ENCODE measurements at regions not wholly inside any gene's neighbourhood (a gene's known extent, or its start where the extent isn't known, plus 50 kb on each side); places are given as distances from the start of the nearest gene placed in this dataset.

GRCh38 chr9:108776920-108777639 is 78.7 kb downstream of the ACTL7B start:
- H3K79me2 ChIP-seq (ENCODE audit: insufficient read depth, low read length) = no peaks in the 10 kb centered on the region

More at GRCh38 chr9:108776920-108777639, 78.7 kb downstream of the ACTL7B start:
- no peak overlapping the region for H2BK20ac ChIP-seq (ENCODE audit: low read depth, low read length, poor library complexity, severe bottlenecking)
- no peak overlapping the region for H3K14ac ChIP-seq (ENCODE audit: insufficient read depth, low read length)
- H4K20me1 ChIP-seq (ENCODE audit: control insufficient read depth, insufficient read depth, insufficient read length) = no peaks in the 10 kb centered on the region
- Mint-ChIP-seq H3K27ac (no peak overlapping the region; a peak in 1 of 7 replicates), H3K4me1 (peaks cover 30 to 37% of the 10 kb centered on the region in 2 experiments), H3K9me3 (no peaks in the 10 kb centered on the region; a peak in 1 of 5 replicates), H3K4me3 (no peak overlapping the region), H3K27me3 (ENCODE audit: low read depth) (peaks cover 21% of the 10 kb centered on the region), H3K36me3 (ENCODE audit: insufficient read depth in 1 of 3, low read depth in 3 of 3) (no peaks in the 10 kb centered on the region)
- no peak overlapping the region for H3T11ph ChIP-seq (ENCODE audit: low read length)
- H4K91ac ChIP-seq (ENCODE audit: insufficient read length, low read depth, low read length) = no peak overlapping the region
- H3K4me1 ChIP-seq (ENCODE audit: insufficient read depth, low read length) = no peaks in the 10 kb centered on the region
- H3K4me2 ChIP-seq (ENCODE audit: insufficient read depth, insufficient read length, low read length) = no peak overlapping the region
- H2BK5ac ChIP-seq (ENCODE audit: insufficient read length, low read length) = no peak overlapping the region
- no peak overlapping the region for H3K4ac ChIP-seq (ENCODE audit: low read depth, low read length)
- no peaks in the 10 kb centered on the region for H3K9me3 ChIP-seq (ENCODE audit: control insufficient read depth, low read depth, low read length)
- no peak overlapping the region for H2BK12ac ChIP-seq (ENCODE audit: insufficient read length, low read depth, low read length)
- no peaks in the 10 kb centered on the region for H3K79me1 ChIP-seq (ENCODE audit: insufficient read depth, low read depth, low read length, poor library complexity, severe bottlenecking)
- H3K27me3 ChIP-seq (ENCODE audit: insufficient read depth, low read length) = no peaks in the 10 kb centered on the region
- no peak overlapping the region for H4K5ac ChIP-seq (ENCODE audit: insufficient read length, low read depth, low read length)
- no peak overlapping the region for H2AFZ ChIP-seq (ENCODE audit: low read length)
- no peak overlapping the region for H4K8ac ChIP-seq (replicated peaks; ENCODE audit: insufficient read length, low read depth, low read length)
- H2AK5ac ChIP-seq (ENCODE audit: insufficient read length, low read length) = no peak overlapping the region
- H3K27ac ChIP-seq (ENCODE audit: insufficient read length, low read depth, low read length) = no peak overlapping the region
- H3K23me2 ChIP-seq (ENCODE audit: insufficient read length, low read depth, low read length, poor library complexity, severe bottlenecking) = no peaks in the 10 kb centered on the region
- H2BK120ac ChIP-seq (ENCODE audit: low read depth, low read length, poor library complexity, severe bottlenecking) = no peak overlapping the region
- no CpG with 5 or more reads among the region's 4 CpGs for WGBS (ENCODE audit: extremely low coverage, insufficient read length, low lambda C conversion rate)
- no peak overlapping the region for H3K18ac ChIP-seq (ENCODE audit: insufficient read length, low read depth, low read length)
- no peak for DNase-seq
- no peak overlapping the region for H3K23ac ChIP-seq (ENCODE audit: insufficient read length, low read depth, low read length)
- H2BK15ac ChIP-seq (ENCODE audit: low read depth, low read length) = no peak overlapping the region
- no peak overlapping the region for H3K56ac ChIP-seq (ENCODE audit: insufficient read length, low read depth, low read length)
- TF ChIP-seq CTCF (conservative IDR thresholded peaks at IDR 0.05) = peak; percentile 66
- H3K9ac ChIP-seq (ENCODE audit: extremely low read depth, insufficient read length, low read length) = no peak overlapping the region
